ENCODE measurements at regions not wholly inside any gene's neighbourhood (a gene's known extent, or its start where the extent isn't known, plus 50 kb on each side); places are given as distances from the start of the nearest gene placed in this dataset.
"Not testable (repeated sequence)": the region's sequence is repeated elsewhere in the genome, so short reads cannot be mapped to it uniquely, and the experiment has no call there.

DNA sequence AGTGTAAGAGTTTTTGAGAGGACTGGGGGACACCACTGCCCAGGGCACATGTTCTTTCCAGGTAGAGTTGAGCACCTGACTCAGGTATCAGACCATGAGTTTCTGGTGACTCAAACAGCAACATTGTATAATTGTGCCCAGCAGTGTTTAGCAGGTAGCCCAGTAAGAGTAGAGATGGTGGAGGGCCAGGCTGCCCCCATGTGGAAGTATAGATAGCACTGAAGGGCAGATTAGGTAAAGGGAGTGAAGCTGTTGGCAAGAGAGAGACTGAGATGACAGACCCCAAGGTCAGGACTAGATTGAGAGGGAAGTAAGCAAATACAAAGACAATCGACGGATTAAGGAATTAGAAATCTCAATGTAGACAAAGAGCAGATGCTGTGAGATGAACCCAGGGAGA is 74.6 kb downstream of the TRIM42 start:
- DNase-seq: no peak

DNA sequence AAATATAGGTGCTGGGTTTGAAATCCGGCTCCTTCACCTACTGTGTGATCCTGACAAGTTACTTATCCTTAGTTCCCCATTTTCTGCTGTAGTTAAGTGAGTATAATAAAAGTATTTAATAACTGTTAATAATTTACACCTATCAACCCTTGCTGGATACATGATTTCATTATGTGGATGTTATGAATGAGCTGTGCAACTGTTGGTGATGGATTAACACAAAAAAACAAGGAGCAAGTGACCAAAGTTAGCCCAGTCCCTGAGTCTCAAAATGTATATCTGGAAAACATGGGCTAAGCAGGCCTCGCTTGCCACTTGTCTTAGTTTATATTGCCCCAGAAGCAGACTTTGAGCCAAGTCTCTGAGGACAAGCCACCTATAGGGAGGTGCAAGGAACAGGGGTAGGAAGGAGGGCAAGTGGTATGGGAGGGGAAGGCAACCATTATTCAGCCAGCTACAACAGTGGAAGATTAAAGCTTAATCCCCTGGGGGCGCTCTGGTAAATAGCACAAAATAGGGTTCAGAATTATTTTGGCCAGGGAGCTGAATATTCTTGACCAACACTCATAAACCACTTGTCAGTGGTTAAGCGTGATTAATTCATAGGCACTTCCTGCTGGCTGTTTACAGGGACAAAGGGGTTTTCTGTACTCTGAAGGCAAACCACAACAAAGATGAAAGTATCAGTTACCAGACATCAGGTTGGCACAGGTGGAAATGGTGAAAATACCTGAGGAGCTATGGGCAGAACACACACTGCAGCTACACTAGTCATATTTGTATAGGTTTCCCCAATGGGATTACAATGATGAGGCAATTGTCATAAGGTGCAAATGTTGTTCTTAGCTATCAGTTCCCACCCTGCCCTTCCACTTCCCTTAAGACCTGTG is 76.2 kb downstream of the TRIM42 start:
- no peak for DNase-seq

DNA sequence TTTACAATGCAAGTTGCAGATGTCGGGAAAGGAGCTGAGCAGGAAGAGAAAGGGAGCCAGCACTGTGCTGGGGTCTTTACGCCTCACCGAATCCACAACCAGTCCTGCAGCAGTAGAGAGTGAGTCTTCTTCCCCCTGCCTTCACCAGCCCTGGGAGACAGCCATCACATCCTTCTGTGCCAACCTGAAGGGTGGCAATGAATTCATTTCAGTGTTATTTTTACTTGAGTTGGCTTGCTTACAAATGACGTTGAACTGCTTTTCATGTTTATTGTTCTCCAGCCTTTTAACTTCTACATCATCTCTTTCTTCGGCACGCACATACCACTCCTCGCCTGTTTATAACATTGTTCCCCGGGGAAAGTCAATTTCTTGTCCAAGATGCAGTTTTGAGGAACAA is 77.1 kb downstream of the TRIM42 start:
- DNase-seq: no peak

DNA sequence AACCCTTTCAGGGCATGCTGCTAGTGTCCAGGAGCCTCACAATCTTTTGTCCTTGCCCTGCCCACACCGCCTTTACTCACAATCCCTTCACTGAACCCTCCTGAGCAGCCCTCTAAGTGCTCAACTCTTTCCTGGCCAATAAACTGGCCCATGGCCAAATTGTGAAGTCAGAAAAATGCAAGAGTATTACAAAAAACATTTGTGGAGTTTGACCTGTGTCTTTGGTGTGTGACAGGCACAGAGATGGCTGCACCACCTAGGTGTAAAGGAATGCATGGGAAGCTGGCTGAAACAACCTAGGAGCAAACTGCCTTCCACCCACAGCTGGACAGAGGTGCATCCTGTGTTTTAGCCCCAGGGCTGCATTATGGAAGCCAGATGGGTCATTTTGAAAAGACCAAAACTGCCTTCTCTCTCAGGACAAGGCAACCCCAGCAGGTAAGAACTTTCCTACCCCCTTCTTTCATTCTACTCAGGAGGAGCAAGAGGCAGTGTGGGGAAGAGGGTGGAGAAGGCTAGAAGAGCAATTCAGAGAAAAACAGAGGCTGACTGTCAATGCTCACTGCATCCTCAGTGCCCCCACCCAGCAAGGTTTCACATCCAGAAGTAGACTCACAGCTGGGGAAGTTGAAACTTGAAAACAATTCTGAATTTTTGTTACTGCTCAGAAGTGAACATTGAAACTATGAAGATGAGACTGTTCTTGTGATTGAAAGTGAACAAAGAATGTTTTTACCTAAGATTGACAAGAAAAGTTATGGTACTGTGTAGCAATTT is 78.6 kb downstream of the TRIM42 start:
- DNase-seq: no peak

DNA sequence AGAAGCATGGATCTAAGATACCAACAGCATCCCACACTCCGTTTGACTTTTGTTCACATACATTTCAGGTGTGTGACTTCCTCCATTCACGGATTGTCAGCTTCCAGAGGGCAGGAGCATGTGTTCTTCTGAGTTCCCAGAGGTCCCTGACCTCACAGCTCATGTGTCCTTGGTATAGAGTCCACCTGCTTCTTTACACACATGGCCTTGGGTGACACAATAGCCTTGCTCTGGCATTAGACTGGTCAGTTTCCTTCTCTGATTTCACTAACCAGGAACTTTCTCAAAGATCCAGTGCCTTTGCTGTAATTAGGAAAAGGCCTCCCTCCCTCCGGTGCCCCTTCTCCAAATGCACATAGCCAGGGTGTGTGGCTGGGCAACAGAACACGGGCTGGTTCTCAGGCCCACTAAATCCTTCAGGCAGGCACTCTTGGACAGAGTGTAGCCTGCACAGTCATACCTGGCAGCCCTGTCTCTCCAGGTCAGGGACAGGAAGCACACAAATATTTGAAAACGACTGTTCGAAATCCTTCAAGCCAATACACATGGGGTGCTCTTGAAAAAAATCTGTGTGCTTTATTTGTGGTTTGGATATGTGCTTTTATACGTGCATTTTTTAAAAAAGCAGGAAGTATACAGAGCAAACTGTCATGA is 81.1 kb downstream of the TRIM42 start:
- DNase-seq: no peak

DNA sequence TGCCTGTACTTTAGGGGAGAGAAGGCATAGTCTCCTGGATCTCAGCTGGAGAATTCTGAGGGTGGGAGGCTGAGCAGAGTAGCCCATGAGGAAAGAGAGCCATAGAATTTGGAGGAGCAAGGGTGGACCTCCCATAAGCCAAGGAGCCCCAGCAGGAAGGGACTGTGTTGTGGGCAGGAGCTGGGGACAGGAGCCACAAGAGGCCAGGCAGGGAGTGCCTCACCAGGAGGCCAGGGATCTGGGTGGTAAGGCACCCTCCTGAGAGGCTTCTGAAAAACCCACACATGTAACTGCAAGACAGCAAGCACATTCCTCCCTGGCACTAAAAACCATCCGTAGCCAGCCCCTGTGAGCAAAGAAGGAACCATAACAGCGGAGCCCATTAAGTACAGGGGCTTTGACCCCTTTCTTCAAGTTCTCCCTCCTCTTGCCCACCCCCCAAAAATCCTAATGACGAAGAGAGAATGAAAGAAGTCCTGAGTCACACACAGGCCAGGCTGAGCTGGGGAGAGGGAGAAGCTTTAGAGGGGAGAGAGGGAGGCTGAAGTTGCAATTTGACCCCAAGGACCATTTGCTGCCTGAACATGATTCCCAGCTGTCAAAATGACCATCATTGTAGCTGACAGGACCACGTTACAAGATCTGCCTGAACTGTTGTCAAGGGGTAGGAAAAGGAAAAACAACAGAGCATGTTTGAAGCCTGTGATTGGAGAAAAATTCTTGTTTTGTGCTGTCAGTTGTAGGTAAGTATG is 82.6 kb downstream of the TRIM42 start:
- no peak for DNase-seq

DNA sequence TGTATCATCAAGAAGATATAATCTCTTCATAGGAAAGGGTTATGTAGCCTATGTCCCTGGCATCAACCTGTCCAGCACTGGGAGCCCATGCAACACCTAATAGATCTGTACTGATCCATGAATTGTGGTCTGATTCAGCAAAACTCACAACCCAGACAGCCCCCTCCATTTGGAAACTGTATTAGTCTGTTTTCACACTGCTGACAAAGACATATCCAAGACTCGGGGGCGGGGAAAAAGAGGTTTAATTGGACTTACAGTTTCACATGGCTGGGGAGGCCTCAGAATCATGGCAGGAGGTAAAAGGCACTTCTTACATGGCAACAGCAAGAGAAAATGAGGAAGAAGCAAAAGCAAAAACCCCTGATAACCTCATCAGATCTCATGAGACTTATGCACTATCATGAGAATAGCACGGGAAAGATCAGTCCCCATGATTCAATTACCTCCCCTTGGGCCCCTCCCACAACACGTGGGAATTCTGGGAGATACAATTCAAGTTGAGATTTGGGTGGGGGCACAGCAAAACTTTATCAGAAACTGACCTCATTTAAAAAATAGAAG is 83.3 kb downstream of the TRIM42 start:
- DNase-seq: no peak

DNA sequence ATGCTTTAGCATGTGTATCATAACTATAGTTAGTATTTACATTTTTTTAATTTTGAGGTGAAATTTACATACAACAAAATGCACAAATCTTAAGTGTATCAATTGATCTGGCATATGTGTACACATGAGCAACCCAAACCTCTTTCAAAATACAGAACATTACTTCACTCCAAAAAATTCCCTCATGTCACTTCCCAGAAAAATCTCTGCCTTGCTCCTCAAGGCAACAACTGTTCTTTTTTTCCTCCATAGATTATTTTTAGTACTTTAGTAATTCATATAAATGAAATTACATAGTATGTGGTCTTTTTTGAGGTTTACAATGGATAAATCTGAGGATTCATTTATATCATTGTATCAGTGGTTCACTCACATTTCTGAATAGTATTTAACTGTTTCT is 84.9 kb downstream of the TRIM42 start:
- DNase-seq: no peak

DNA sequence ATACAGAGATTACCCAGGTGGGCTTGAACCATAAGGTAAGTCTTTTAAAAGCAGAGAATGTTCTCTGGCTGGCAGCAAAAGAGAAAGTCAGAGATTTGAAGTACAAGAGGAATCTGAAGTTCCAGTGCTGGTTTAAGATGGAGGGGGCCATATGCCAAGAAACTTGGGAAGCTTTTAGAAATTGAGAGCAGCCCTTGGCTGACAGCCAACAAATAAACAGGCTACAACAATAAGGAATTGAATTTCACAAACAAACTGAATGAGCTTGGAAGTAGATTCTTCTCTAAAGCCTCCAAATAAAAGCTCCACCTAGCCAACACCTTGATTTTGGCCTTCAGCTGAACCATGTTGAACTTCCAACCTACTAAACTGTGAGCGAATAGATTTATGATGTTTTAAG is 85.7 kb downstream of the TRIM42 start:
- DNase-seq: no peak

DNA sequence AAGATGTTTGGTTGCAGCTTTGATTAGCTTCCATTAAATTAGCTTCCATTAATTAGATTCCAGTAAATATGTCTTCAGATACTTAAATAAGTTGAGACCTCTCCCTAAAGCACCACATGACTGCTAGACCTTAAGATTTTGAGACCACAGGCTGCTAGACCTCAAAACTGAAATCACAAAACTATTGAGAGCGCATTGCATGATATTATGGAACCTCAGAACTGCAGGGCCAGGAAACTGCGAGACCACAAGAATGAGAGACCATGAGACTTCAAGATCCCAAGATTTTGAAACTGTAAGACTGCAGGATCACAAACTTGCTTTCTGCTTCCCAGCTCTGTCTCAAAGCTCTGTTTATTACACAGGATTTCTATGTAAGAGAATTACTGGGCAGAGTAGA is 87.4 kb downstream of the TRIM42 start:
- DNase-seq: no peak

DNA sequence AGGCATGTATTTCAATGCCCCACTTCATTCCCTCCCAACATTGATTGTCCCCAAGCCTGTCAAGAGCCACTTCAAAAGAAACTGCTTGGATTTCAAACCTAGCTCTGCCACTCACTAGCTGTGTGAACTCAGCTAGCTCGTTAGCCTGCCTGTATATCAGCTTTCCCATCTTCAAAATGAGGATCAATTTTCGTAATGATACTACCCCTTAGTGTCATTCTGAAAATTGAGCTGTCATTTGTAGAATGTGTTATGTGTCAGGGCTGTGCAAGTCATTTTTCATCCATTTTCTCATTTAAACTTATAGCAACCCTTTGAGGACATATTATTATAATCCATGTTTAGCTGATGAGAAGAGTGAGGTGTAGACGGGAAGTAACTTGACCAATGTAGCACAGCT is 88.6 kb downstream of the TRIM42 start:
- DNase-seq: no peak

DNA sequence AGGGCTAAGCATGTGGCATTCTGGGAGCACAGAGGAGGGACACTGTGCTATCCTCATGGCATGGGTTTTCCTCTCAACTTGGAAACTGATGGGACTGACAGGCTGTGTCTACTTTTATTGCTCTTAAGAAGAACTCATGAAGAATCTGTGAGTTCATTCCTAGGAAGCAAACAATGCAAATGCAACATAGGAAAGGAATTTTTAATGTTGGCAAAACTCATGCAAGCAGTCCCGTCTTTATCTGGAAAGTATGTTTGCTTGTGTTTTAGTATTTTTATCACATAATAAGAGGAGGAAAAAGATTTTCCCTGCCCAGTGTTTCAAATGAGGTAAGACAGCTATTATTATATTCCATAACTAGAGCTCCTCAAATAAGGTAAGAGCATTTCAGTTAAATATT is 89.7 kb downstream of the TRIM42 start:
- no peak for DNase-seq

DNA sequence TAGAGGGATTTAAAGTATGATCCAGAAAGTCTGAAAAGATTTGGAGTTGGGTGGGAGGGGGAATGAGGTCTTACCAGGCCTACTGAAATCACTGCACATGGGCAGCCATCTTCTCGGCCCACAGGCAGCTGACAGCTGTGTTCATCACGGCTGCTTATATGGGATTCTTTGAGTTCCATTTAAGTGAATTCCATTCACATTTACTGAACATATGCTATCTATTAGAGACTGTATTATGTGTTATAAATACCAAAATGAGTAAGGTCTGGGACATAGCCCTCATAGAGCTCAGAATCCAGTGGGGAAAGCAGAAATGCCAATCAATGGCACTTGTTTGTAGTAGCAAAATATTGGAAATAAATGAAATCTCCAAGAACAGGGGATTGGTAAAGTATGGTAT is 91.1 kb downstream of the TRIM42 start:
- DNase-seq: no peak

DNA sequence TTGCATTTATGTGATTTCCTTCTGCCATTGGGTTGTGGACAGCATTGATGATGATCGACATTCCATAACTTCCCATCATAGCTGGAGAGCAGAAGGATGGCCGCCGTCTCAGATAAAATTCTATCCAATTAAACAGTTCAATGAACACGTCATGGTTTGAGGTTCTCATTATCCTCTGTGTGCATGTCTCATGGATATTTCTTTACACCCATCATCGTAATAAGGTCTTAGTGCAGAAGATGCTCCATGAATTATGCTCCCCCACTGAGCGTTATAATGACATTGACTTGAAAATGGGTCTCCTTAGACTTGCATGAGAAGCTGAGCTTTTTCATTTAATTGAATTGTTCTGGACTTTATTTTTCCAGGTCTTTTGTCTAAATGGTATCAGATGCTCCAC is 92.1 kb downstream of the TRIM42 start:
- DNase-seq: no peak

DNA sequence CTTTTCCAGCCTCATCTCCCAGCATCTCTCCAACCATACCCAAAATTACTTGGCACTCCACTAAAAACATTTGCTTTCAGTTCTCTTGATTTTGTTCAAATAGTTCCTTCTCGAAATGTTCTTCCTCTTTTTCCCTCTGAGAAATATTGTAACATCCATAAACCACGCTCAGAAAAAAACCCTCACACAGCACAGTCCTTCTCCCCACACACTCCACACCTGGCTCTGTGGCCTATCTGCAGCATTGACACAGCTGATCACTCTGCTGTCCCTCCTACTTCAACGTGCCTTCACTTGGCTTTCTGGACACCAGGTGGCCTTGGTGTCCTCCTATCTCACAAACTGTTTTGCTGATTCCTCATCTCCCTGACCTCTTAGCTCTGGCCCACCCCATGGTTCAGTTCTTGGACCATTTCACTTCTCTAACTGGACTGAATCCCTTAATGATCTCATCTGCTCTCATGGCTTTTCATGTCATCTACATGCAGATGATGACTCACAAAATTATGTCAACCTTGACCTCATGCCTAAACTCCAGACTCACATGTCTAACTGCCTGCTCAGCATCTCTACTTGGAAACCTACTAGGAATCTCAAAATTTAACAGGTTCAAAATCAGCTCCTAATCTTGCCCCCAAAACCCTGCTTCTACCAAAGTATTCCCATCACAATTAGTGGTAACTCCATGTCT is 93.3 kb downstream of the TRIM42 start:
- DNase-seq: no peak

DNA sequence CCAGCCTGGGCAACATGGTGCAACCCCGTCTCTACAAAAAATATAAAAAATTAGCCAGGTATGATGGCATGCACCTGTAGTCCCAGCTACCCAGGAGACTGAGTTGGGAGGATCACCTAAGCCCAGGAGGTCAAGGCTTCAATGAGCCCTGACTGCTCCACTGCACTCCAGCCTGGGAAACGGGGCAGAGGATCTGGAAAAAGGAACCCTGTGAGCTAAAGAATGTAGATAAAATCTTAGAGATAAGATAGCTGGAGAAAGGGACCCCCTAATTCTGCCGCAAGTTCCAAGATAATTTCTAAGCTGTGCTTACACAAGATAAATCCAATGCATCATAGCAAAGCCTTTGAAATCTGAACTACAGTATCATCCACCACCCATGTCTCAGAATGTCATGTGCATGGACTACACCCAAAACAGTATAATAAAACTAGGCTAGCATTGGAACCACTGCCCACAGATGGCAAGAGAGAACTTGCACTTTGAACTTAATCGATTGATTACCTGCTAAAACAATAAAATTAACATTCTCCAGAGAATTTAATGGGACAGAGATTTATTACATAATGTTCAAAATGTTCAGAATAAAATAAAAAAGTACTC is 99.9 kb downstream of the TRIM42 start:
- DNase-seq: no peak

DNA sequence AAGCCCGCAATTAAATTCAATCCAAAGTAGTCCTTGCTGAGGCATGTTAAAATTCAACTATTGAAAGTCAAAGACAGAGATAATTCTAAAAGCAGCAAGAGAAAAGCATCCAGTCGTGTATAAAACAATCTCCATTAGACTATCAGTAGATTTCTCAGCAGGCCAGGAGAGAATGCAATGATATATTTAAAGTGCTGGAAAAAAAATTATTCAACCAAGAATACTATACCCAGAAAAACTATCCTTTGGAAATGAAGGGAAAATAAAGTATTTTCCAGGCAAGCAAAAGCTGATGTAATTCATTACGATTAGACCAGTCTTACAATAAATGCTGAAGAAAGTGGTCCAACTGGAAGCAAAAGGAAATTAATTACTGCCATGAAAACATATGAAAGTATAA is 113.5 kb downstream of the TRIM42 start:
- DNase-seq: no peak

DNA sequence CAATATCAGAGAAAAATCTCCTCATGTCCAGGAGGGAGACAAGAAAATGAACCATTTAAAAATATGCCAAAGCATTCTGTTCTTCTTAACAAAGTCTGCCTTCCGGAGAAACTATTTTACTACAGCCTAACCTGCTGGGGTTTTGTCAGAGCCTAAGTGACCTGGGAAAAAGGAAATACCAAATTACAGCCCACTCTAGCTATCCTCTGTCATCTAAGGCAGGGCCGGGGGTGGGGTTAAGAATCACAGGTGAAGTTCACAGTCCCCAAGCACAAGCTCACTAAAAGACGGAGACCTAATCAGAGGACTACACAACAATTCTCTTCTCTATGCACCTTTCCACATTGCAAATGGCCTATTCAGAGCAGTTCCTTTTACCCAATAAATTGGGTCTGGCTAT is 116.6 kb downstream of the TRIM42 start:
- DNase-seq: no peak

DNA sequence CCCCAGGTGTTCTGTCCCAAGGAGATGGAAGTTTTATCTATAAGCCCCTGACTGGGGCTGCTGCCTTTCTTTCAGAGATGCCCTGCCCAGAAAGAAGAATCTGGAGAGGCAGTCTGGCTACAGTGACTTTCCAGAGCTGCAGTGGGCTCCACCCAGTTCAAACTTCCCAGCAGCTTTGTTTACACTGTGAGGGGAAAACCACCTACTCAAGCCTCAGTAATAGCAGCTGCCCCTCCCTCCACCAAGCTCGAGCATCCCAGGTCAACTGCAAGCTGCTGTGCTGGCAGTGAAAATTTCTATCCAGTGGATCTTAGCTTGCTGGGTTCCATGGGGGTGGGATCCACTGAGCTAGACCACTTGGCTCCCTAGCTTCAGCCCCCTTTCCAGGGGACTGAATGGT is 125.0 kb downstream of the TRIM42 start:
- not testable (repeated sequence) for DNase-seq

DNA sequence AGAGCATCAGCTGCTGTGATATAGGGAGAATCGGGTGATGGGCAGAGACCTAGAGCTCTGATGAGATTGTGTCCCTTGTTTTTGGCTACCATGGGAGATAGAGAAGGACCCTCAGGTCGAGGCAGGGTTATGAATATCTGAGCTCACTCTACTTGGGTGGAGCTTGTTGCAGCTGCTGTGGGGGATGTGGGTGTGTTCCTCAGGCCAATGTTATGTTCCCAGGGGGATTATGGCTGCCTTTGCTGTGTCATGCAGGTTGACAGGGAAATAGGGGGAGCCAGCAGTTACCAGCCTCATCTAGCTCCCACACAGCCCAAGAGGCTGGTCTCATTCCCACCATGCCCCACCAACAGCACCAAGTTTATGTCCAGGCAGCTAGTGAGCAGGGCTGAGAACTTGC is 131.5 kb downstream of the TRIM42 start:
- DNase-seq: no peak
